Osteoblast (primary cell): ENCODE measurements at regions not wholly inside any gene's neighbourhood (a gene's known extent, or its start where the extent isn't known, plus 50 kb on each side); places are given as distances from the start of the nearest gene placed in this dataset.

Source experiments
- DNase-seq: peaks from one replicate; pipeline ENCODE4 v3.0.0; 2011; ENCODE audit warnings: low spot score, mixed read lengths; ENCODE audit not compliant: insufficient read length; ENCODE audit errors: missing footprints
- H2AFZ ChIP-seq: 2 replicates; pipeline ENCODE4 v1.6.0; 2011; ENCODE audit warnings: mild to moderate bottlenecking, low read length
- H3K27ac ChIP-seq: 2 replicates; pipeline ENCODE4 v1.5.1; 2011; ENCODE audit warnings: mild to moderate bottlenecking, low read depth, low read length, moderate library complexity
- H3K27me3 ChIP-seq: 2 replicates; pipeline ENCODE4 v1.6.0; 2012; ENCODE audit warnings: mild to moderate bottlenecking, control low read depth, inconsistent platforms, low read length, moderate library complexity; ENCODE audit not compliant: insufficient read depth
- H3K36me3 ChIP-seq: 2 replicates; pipeline ENCODE4 v1.5.1; 2011; ENCODE audit warnings: mild to moderate bottlenecking, low read length, control low read depth, moderate library complexity; ENCODE audit not compliant: insufficient read depth
- H3K4me1 ChIP-seq: 2 replicates; pipeline ENCODE4 v1.5.1; 2011; ENCODE audit warnings: mild to moderate bottlenecking, low read length, control low read depth, moderate library complexity; ENCODE audit not compliant: insufficient read depth
- H3K4me2 ChIP-seq: 2 replicates; pipeline ENCODE4 v1.6.0; 2011; ENCODE audit warnings: mild to moderate bottlenecking, low read length; ENCODE audit not compliant: insufficient read depth
- H3K4me3 ChIP-seq: fragments of 200-600 bp; sonication (generic); 3 replicates; pipeline ENCODE4 v1.5.1; 2012; ENCODE audit warnings: mild to moderate bottlenecking, low read length, inconsistent platforms; ENCODE audit not compliant: insufficient read depth
- H3K79me2 ChIP-seq: 2 replicates; pipeline ENCODE4 v1.6.0; 2012; ENCODE audit warnings: mild to moderate bottlenecking, low read length, control low read depth, inconsistent platforms; ENCODE audit not compliant: insufficient read depth
- H3K9me3 ChIP-seq: 2 replicates; pipeline ENCODE4 v1.5.1; 2011; ENCODE audit warnings: low read depth, low read length, control low read depth
- H4K20me1 ChIP-seq: 2 replicates; pipeline ENCODE4 v1.6.0; 2012; ENCODE audit warnings: mild to moderate bottlenecking, low read length, control low read depth; ENCODE audit not compliant: insufficient read depth
- TF ChIP-seq, protein P1 (sequence below): IDR thresholded peaks from 2 replicates; pipeline ENCODE4 v1.5.1; 2011; ENCODE audit warnings: mild to moderate bottlenecking, low read depth, low read length, moderate library complexity; ENCODE audit errors: extremely low read depth

DNA sequence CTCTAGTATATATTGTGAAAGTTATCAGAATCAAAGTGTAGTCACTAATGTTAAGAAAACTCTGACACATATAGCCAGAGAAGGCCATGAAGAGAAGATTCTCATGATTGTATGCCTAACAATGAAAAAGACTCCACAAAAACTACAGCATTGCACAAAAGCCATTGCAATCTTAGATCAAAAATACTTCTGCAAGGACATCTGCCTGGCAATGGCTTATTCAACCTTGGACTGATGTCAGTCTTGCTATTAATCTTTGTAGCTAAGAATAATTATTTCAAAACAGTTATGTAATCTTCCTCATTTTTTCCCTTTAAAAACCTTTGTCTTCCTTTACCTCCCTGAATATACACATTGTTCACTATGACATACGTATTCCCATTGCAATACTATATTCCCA, 55.3 kb upstream of the SLC36A4 start:
- Histone ChIP-seq H3K4me1 (no peaks in the 10 kb centered on the region), H4K20me1 (no peaks in the 10 kb centered on the region), H2AFZ (no peak overlapping the region), H3K36me3 (no peaks in the 10 kb centered on the region), H3K79me2 (no peaks in the 10 kb centered on the region), H3K27me3 (no peaks in the 10 kb centered on the region), H3K27ac (no peak overlapping the region), H3K4me2 (no peak overlapping the region), H3K9me3 (no peaks in the 10 kb centered on the region), H3K4me3 (no peak overlapping the region)
- peak; percentile 22 for DNase-seq
- TF ChIP-seq, protein P1, sequence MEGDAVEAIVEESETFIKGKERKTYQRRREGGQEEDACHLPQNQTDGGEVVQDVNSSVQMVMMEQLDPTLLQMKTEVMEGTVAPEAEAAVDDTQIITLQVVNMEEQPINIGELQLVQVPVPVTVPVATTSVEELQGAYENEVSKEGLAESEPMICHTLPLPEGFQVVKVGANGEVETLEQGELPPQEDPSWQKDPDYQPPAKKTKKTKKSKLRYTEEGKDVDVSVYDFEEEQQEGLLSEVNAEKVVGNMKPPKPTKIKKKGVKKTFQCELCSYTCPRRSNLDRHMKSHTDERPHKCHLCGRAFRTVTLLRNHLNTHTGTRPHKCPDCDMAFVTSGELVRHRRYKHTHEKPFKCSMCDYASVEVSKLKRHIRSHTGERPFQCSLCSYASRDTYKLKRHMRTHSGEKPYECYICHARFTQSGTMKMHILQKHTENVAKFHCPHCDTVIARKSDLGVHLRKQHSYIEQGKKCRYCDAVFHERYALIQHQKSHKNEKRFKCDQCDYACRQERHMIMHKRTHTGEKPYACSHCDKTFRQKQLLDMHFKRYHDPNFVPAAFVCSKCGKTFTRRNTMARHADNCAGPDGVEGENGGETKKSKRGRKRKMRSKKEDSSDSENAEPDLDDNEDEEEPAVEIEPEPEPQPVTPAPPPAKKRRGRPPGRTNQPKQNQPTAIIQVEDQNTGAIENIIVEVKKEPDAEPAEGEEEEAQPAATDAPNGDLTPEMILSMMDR = no peak

DNA sequence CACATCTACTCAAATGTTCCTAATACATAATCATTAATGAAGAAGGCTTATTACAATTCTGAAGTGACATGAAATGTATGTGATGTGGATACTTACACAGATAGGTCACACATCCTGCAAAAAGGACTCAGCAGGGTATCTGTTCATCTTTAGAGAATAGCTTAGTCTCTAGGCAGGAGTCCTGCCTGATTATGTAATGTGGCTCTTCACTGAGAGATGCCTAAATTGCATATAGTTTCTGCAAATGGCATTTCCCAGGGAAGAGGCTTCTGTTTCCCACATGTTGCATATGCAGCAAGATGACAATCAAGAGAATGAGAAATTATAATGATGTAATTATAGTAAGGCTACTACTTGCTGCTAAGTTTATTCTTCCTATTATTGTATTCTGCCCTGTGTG, 58.8 kb upstream of the SLC36A4 start:
- H3K27me3 ChIP-seq = no peaks in the 10 kb centered on the region
- no peaks in the 10 kb centered on the region for H3K79me2 ChIP-seq
- H3K4me1 ChIP-seq = no peaks in the 10 kb centered on the region
- no peaks in the 10 kb centered on the region for H3K36me3 ChIP-seq
- no peaks in the 10 kb centered on the region for H4K20me1 ChIP-seq
- H2AFZ ChIP-seq = no peak overlapping the region
- H3K4me3 ChIP-seq = no peak overlapping the region
- H3K9me3 ChIP-seq = no peaks in the 10 kb centered on the region
- DNase-seq = no peak
- no peak overlapping the region for H3K27ac ChIP-seq
- H3K4me2 ChIP-seq = no peak overlapping the region
- TF ChIP-seq, protein P1 = no peak

DNA sequence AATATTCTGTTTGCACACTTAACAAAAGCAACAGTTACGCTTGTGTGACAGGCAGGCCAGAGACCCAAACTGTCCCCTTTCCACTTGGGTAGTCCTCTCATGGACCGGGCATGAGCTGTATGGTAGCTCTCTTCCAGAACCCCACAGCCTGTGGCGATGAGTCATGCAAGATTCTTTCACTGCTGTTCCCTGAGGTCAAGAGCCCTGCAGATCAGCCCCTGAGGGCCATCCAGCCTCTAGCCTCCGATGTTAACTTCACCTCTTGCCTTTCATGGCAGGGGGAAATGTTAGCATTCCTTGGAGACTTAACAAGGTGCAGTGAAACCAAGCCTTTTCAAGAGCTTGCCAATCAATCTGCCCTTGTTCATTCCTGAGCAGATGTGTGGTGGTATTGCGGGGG, 63.2 kb upstream of the DEUP1 start:
- Histone ChIP-seq H3K36me3 (no peaks in the 10 kb centered on the region), H2AFZ (no peak overlapping the region), H3K9me3 (no peaks in the 10 kb centered on the region), H3K27me3 (no peaks in the 10 kb centered on the region), H3K4me2 (no peak overlapping the region), H3K27ac (no peak overlapping the region), H4K20me1 (no peaks in the 10 kb centered on the region), H3K4me1 (no peaks in the 10 kb centered on the region), H3K79me2 (no peaks in the 10 kb centered on the region), H3K4me3 (no peak overlapping the region)
- DNase-seq = no peak
- TF ChIP-seq, protein P1 = no peak

DNA sequence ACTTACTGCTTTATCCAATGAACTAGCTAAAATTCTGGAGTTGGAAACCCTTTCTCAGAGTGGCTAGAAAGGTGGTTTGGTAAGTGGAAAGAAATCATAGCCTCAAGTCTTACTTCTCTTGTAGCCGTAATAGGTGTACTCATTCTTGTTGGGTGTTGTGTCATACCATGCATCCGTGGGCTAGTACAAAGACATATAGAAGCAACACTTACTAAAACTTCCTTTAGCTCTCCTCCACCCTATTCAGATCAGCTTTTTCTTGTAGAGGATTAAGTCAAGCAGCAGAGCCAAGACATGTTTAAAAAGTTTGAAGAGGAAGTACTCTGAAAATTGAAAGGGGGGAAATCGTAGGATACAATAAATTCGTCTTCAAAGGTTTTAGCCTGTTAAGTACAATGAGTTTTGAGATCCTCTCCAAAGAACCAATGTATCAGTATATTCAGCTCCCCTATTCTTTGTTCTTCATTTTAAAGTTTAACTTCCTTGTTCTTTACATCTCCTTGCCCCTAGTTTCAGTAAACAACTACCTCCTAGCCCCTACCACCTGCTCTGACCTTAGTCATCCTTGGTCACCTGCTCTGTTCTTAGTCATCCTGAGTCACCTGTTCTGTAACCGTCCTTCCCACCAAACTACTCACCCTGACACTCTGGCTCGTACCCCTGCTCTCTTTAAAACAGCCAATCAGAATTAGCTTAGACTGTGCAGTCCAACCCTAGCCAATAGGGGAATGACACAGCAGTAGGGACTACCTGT, 62.1 kb upstream of the DEUP1 start:
- Histone ChIP-seq H3K79me2 (no peaks in the 10 kb centered on the region), H3K27ac (no peak overlapping the region), H3K9me3 (no peaks in the 10 kb centered on the region), H2AFZ (no peak overlapping the region), H3K4me1 (no peaks in the 10 kb centered on the region), H3K4me3 (no peak overlapping the region), H3K27me3 (no peaks in the 10 kb centered on the region), H3K4me2 (no peak overlapping the region), H4K20me1 (no peaks in the 10 kb centered on the region), H3K36me3 (no peaks in the 10 kb centered on the region)
- TF ChIP-seq, protein P1 = no peak
- DNase-seq = no peak
